ENCODE measurements at regions not wholly inside any gene's neighbourhood (a gene's known extent, or its start where the extent isn't known, plus 50 kb on each side); places are given as distances from the start of the nearest gene placed in this dataset.

DNA sequence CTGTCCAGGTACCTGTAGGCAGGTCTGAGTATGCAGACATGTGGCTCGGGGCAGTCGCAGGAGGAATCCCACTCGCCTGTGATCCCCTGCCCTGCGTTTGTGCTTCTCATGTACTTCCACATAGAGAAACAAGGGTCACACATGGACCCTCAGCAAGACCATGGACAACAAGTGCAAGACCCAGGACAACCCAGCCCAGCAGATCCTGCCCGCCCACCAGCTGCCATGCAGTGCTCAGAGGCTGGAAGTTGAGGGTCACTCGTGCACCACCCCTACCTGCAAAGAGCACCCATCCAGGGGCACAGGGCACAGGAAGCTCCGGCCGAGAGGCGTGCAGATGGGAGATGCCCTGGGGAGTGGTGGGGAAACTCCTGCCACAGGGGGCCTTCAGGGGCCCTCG, 67.5 kb upstream of the C14orf180 start:
- peaks cover 12% of the 10 kb centered on the region for H3K36me3 Mint-ChIP-seq (ENCODE audit: unreplicated experiment)
- peaks cover 3% of the 10 kb centered on the region for H3K27me3 Mint-ChIP-seq (ENCODE audit: unreplicated experiment)
- H3K4me1 Mint-ChIP-seq (ENCODE audit: low read depth, unreplicated experiment), result no peaks in the 10 kb centered on the region
- TF ChIP-seq, protein P1, sequence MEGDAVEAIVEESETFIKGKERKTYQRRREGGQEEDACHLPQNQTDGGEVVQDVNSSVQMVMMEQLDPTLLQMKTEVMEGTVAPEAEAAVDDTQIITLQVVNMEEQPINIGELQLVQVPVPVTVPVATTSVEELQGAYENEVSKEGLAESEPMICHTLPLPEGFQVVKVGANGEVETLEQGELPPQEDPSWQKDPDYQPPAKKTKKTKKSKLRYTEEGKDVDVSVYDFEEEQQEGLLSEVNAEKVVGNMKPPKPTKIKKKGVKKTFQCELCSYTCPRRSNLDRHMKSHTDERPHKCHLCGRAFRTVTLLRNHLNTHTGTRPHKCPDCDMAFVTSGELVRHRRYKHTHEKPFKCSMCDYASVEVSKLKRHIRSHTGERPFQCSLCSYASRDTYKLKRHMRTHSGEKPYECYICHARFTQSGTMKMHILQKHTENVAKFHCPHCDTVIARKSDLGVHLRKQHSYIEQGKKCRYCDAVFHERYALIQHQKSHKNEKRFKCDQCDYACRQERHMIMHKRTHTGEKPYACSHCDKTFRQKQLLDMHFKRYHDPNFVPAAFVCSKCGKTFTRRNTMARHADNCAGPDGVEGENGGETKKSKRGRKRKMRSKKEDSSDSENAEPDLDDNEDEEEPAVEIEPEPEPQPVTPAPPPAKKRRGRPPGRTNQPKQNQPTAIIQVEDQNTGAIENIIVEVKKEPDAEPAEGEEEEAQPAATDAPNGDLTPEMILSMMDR (IDR thresholded peaks at IDR 0.05; ENCODE audit: partially characterized antibody, unreplicated experiment), result no peak
- no peak overlapping the region for H3K27ac Mint-ChIP-seq (ENCODE audit: unreplicated experiment)
- no peak for DNase-seq
- peaks cover 4% of the 10 kb centered on the region for H3K9me3 Mint-ChIP-seq (ENCODE audit: unreplicated experiment)
- no peak overlapping the region for H3K4me3 Mint-ChIP-seq (ENCODE audit: unreplicated experiment)

DNA sequence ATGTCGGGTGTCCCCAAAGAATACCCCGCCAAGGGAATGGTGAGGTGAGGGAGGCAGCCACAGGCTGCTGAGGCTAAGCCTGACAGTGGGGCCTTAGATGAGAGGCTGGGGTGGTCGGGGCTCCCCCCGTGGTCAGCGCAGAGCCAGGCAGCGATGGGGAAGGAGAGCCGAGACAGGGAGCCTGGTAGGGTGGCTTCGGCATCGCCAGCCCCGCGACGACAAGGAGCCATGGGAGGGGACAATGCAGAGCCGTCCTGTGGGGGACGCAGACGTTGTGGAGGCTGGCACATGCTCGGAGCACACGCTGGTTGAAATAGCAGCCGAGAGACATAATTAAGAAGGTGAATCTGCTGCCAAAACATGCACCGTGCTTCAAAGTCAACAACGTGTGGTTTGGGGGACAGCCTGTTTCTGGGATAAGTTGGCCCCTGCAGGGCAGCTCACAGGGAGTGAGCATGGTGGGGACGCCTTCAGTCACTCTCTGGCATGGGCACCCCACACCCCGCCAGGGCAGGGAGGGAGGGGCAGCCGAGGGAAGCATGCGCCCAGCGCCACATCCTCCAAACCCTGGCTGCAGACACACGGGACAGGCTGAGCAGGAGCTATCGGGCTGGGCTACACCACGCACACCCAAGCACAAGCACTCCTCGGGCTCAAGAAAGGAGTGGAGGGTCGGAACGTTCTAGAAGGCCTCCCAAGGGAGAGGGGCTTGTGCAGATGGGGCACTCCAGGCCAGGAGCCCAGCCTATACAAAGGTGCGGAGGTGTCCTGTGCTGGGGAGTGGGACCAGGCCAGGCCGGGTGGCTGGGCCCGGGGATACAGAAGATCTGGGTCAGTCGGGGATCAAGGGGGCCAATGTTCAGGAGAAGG, 66.6 kb upstream of the C14orf180 start:
- peaks cover 7% of the 10 kb centered on the region for H3K9me3 Mint-ChIP-seq (ENCODE audit: unreplicated experiment)
- no peaks in the 10 kb centered on the region for H3K4me1 Mint-ChIP-seq (ENCODE audit: low read depth, unreplicated experiment)
- no peak overlapping the region for H3K4me3 Mint-ChIP-seq (ENCODE audit: unreplicated experiment)
- DNase-seq, result no peak
- TF ChIP-seq, protein P1 (IDR thresholded peaks at IDR 0.05; ENCODE audit: partially characterized antibody, unreplicated experiment), result no peak
- no peak overlapping the region for H3K27ac Mint-ChIP-seq (ENCODE audit: unreplicated experiment)
- H3K36me3 Mint-ChIP-seq (ENCODE audit: unreplicated experiment), result peaks cover 12% of the 10 kb centered on the region
- peaks cover 5% of the 10 kb centered on the region for H3K27me3 Mint-ChIP-seq (ENCODE audit: unreplicated experiment)

DNA sequence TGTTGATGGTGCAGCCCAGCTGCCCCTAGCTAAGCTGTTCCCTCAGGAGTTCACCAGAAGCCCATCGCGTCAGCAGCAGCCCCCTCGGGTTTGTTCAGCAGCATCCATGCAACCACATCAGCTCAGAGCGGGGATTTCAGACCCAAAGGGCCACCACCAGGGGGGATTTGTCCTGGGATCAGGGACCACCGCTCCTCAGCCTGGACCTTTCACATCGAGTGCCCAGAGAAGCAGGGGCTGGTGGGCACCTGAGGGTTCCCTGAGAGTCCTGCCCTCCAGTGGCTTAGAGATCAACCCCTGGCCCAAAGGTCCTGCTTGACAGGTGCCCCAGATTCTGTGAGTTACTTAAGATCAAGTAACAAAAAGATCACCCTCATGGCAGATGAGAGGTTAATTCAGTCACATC, 65.9 kb upstream of the C14orf180 start:
- Mint-ChIP-seq H3K4me3 (ENCODE audit: unreplicated experiment) (no peak overlapping the region), H3K27me3 (ENCODE audit: unreplicated experiment) (peaks cover 6% of the 10 kb centered on the region), H3K9me3 (ENCODE audit: unreplicated experiment) (peaks cover 10% of the 10 kb centered on the region), H3K27ac (ENCODE audit: unreplicated experiment) (no peak overlapping the region), H3K4me1 (ENCODE audit: low read depth, unreplicated experiment) (no peaks in the 10 kb centered on the region), H3K36me3 (ENCODE audit: unreplicated experiment) (peaks cover 9% of the 10 kb centered on the region)
- TF ChIP-seq, protein P1 (IDR thresholded peaks at IDR 0.05; ENCODE audit: partially characterized antibody, unreplicated experiment), result no peak
- no peak for DNase-seq

DNA sequence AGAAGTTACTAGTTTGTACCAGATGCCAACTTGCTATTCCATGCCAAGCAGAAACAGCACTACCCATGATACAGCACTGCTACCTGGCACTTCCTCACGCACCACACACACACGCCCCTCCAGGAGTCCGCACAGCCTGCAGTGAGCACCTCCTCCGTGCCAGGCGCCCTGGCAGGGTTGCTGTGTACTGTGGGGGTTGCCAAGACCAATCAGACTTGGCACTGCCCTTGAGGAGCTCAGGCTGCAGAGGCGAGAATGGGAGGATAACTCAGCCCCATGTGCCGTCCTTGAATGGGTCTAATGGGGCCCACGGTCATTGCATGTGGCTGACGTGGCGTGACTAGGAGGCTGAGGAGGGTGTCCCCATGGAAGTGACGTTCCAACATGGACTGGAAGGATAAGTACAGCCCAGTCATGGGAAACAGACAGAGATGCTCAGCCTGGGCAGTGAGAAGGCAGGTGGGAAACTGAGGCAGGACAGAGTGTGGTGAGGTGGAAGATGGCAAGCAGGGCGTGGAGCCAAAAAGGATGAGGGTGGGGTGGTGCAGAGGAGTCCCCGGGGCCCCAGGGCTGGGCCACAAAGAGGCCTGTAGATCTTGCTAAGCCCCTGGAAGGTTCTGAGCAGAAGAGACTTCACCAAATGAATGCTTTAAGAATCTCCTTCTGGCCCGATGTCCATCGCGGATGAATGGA, 65.3 kb upstream of the C14orf180 start:
- TF ChIP-seq, protein P1 (IDR thresholded peaks at IDR 0.05; ENCODE audit: partially characterized antibody, unreplicated experiment), result no peak
- H3K9me3 Mint-ChIP-seq (ENCODE audit: unreplicated experiment), result peaks cover 10% of the 10 kb centered on the region
- peaks cover 6% of the 10 kb centered on the region for H3K27me3 Mint-ChIP-seq (ENCODE audit: unreplicated experiment)
- no peaks in the 10 kb centered on the region for H3K4me1 Mint-ChIP-seq (ENCODE audit: low read depth, unreplicated experiment)
- H3K27ac Mint-ChIP-seq (ENCODE audit: unreplicated experiment), result no peak overlapping the region
- no peak overlapping the region for H3K4me3 Mint-ChIP-seq (ENCODE audit: unreplicated experiment)
- no peak for DNase-seq
- peaks cover 9% of the 10 kb centered on the region for H3K36me3 Mint-ChIP-seq (ENCODE audit: unreplicated experiment)

All from glutamatergic neuron (in vitro differentiated cells).